ENCODE measurements at regions not wholly inside any gene's neighbourhood (a gene's known extent, or its start where the extent isn't known, plus 50 kb on each side); places are given as distances from the start of the nearest gene placed in this dataset.

DNA sequence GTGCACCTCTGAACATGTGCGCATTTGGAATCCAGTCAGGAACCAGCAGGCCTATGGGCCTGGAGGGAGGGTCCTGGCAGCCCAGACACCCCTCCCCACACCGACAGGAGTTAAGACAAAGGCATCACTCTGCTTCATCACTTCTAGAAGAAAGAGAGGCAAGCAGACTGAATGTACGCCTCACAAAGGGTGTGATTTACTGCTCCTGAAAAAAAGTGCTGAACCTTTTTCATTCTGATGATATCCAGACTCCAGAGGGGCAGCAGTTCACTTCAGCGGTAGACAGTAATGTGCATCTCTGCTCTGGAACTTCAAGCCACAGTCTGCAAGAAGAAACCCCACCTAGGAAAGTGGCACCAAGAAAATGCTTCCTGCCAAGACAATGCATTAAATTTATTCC, 88.2 kb upstream of the TMEM72 start:
- TF ChIP-seq POLR2AphosphoS5 (IDR thresholded peaks at IDR 0.05) (no peak), POLR2A (IDR thresholded peaks at IDR 0.05) (no peak), CTCF (IDR thresholded peaks at IDR 0.05) (no peak)
- intact Hi-C loops (cut with DNase I) = no loop called here
- DNase-seq (ENCODE audit: low spot score) = no peak
- H3K4me3 ChIP-seq = no peak overlapping the region
- no peaks in the 10 kb centered on the region for H3K36me3 ChIP-seq
- 84% methylated on average over 4 of the region's 4 CpGs for WGBS
- no peaks in the 10 kb centered on the region for H3K9me3 ChIP-seq
- H3K4me1 ChIP-seq (replicated peaks) = no peaks in the 10 kb centered on the region
- no peak overlapping the region for H3K27ac ChIP-seq
- H3K27me3 ChIP-seq (replicated peaks; ENCODE audit: insufficient read depth) = no peaks in the 10 kb centered on the region

- Histone ChIP-seq H3K4me3 (no peak overlapping the region), H3K4me1 (replicated peaks) (no peaks in the 10 kb centered on the region), H3K36me3 (no peaks in the 10 kb centered on the region), H3K27ac (no peak overlapping the region), H3K9me3 (no peaks in the 10 kb centered on the region), H3K27me3 (replicated peaks; ENCODE audit: insufficient read depth) (no peaks in the 10 kb centered on the region)
- no peak for DNase-seq (ENCODE audit: low spot score)
- TF ChIP-seq POLR2A (IDR thresholded peaks at IDR 0.05) (no peak), POLR2AphosphoS5 (IDR thresholded peaks at IDR 0.05) (no peak), CTCF (IDR thresholded peaks at IDR 0.05) (no peak)
- WGBS = 96% methylated on average over 4 of the region's 4 CpGs
- intact Hi-C loops (cut with DNase I) = no loop called here
Measured at GRCh38 chr10:44824607-44825006, 86.5 kb upstream of the TMEM72 start.

GRCh38 chr10:44827431-44828006, 83.6 kb upstream of the TMEM72 start:
- Histone ChIP-seq H3K4me3 (no peak overlapping the region), H3K27ac (no peak overlapping the region), H3K4me1 (replicated peaks) (no peaks in the 10 kb centered on the region), H3K36me3 (no peaks in the 10 kb centered on the region), H3K27me3 (replicated peaks; ENCODE audit: insufficient read depth) (no peaks in the 10 kb centered on the region), H3K9me3 (no peaks in the 10 kb centered on the region)
- TF ChIP-seq POLR2AphosphoS5 (IDR thresholded peaks at IDR 0.05) = no peak
- intact Hi-C loops (cut with DNase I) = no loop called here
- WGBS = 55% methylated on average over 13 of the region's 13 CpGs
- DNase-seq (ENCODE audit: low spot score) = no peak

GRCh38 chr10:44828508-44829142, 82.5 kb upstream of the TMEM72 start:
- Histone ChIP-seq H3K9me3 (no peaks in the 10 kb centered on the region), H3K4me3 (no peak overlapping the region), H3K27me3 (replicated peaks; ENCODE audit: insufficient read depth) (no peaks in the 10 kb centered on the region), H3K36me3 (no peaks in the 10 kb centered on the region), H3K4me1 (replicated peaks) (no peaks in the 10 kb centered on the region), H3K27ac (no peak overlapping the region)
- DNase-seq (ENCODE audit: low spot score) = no peak
- WGBS = 66% methylated on average over 17 of the region's 17 CpGs
- TF ChIP-seq POLR2AphosphoS5 (IDR thresholded peaks at IDR 0.05) (no peak), CTCF (IDR thresholded peaks at IDR 0.05) (no peak), POLR2A (IDR thresholded peaks at IDR 0.05) (no peak)
- intact Hi-C loops (cut with DNase I) = no loop called here

GRCh38 chr10:44829426-44829825, 81.7 kb upstream of the TMEM72 start:
- no peaks in the 10 kb centered on the region for H3K36me3 ChIP-seq
- no peaks in the 10 kb centered on the region for H3K27me3 ChIP-seq (replicated peaks; ENCODE audit: insufficient read depth)
- intact Hi-C loops (cut with DNase I) = no loop called here
- H3K27ac ChIP-seq = no peak overlapping the region
- TF ChIP-seq POLR2A (IDR thresholded peaks at IDR 0.05) = no peak
- TF ChIP-seq POLR2AphosphoS5 (IDR thresholded peaks at IDR 0.05) = no peak
- no peak for TF ChIP-seq CTCF (IDR thresholded peaks at IDR 0.05)
- no peak for DNase-seq (ENCODE audit: low spot score)
- WGBS = 97% methylated on average over 9 of the region's 9 CpGs
- H3K9me3 ChIP-seq = no peaks in the 10 kb centered on the region
- no peaks in the 10 kb centered on the region for H3K4me1 ChIP-seq (replicated peaks)
- no peak overlapping the region for H3K4me3 ChIP-seq

Data from prostate gland (tissue), 2 donors.